Cardiac fibroblast (primary cell): ENCODE measurements at regions not wholly inside any gene's neighbourhood (a gene's known extent, or its start where the extent isn't known, plus 50 kb on each side); places are given as distances from the start of the nearest gene placed in this dataset.

Experiments
- DNase-seq, 2 donors: peaks; one replicate each; pipeline versions ENCODE4 v3.0.0 to v3.0.0-alpha.2; 2010; ENCODE audit warnings: low read depth in 2 of 2
- H3K4me3 ChIP-seq, 2 donors: replicated peaks in 1 of 2; 1 replicate in 1 of 2; 2 replicates in 1 of 2; pipeline ENCODE4 v1.5.1; 2011; ENCODE audit warnings: low read depth in 2 of 2, low read length in 2 of 2, mild to moderate bottlenecking in 2 of 2, moderate library complexity in 1 of 2
- TF ChIP-seq, protein P1 (sequence below): IDR thresholded peaks from one replicate; pipeline ENCODE4 v1.5.1; 2011; ENCODE audit warnings: low read depth, mild to moderate bottlenecking, low read length, inconsistent platforms

DNA sequence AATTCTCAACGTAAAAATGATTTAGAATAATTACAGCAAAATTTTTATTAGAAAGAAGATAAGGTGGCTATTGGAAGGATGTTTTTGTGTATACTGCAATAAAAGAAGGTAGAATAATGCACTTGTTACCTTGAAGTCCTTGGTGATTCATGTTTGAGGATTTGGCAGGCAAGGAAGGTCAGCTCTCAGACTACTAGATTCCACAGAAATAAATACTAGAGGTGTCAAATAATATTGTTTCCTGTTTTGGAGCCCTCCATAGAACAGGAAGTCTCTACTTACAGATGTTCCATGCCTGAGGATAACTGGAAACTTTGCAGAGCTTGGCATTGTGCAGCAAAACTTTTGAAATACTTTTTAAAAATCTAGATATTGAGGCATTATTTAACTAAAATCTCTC lies 284.3 kb upstream of the SYT1 start:
- DNase-seq: no peak
- H3K4me3 ChIP-seq: no peak overlapping the region
- TF ChIP-seq, protein P1, sequence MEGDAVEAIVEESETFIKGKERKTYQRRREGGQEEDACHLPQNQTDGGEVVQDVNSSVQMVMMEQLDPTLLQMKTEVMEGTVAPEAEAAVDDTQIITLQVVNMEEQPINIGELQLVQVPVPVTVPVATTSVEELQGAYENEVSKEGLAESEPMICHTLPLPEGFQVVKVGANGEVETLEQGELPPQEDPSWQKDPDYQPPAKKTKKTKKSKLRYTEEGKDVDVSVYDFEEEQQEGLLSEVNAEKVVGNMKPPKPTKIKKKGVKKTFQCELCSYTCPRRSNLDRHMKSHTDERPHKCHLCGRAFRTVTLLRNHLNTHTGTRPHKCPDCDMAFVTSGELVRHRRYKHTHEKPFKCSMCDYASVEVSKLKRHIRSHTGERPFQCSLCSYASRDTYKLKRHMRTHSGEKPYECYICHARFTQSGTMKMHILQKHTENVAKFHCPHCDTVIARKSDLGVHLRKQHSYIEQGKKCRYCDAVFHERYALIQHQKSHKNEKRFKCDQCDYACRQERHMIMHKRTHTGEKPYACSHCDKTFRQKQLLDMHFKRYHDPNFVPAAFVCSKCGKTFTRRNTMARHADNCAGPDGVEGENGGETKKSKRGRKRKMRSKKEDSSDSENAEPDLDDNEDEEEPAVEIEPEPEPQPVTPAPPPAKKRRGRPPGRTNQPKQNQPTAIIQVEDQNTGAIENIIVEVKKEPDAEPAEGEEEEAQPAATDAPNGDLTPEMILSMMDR: no peak

DNA sequence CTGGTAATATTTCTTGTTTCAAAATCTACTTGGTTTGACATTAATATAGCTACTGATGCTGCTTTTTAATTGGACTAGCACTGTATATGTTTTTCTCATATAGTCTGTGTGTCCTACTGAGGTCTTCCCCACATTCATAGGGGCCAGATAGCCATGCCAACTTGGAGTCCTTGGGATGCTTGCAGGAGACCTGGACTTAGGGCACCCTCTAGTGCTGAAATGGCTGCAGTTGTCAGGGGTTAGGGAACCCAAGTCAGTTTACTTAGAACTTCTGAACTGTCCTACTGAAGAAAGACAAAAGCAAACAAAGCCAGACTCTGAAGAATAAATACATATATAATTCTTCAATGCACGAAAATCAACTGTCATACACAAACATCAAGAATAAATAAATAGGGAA lies 279.9 kb upstream of the SYT1 start:
- peak; percentile 6 to 40 for DNase-seq
- TF ChIP-seq, protein P1: peak; percentile 30
- H3K4me3 ChIP-seq: no peak overlapping the region

DNA sequence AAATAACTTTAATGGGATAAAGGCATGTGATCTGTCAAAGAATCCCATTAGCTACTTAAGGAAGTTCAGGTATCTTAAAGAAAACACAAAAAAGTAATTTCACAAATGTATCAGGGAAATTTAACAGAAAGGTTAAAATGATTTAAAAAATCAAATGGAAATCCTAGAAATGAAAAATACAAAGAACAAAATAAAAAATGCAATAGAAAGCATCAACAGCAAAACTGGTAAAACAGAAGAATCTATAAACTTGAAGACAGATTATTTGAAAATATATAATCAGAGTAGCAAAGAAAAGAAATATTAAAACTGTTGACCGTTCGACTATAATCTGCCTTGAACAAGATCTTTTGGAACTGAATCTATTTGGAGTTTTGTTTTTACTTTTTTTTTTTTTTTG lies 279.4 kb upstream of the SYT1 start:
- no peak for DNase-seq
- TF ChIP-seq, protein P1: no peak

DNA sequence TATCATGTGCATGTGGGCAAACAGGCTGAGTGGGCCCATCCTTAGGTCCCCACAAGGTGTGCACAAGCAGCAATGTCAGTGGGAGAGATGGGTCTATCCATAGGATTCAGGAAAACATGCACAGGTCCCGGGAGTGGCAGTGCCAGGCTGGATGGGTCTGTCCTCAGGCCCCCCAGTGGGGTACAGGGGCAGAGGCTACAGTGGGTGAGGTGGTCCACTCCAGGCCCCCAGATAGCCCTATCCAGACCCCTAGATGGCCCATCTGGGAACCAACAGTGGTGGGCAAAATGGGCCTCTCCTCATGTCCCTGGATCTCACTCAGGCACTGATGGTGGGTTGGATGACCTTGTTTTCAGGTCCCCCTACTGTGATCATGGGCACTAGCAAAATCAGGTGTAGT lies 277.8 kb upstream of the SYT1 start:
- TF ChIP-seq, protein P1: no peak
- no peak overlapping the region for H3K4me3 ChIP-seq
- DNase-seq: no peak

More for the DNA sequence above, 279.4 kb upstream of the SYT1 start:
- H3K4me3 ChIP-seq: no peak overlapping the region

DNA sequence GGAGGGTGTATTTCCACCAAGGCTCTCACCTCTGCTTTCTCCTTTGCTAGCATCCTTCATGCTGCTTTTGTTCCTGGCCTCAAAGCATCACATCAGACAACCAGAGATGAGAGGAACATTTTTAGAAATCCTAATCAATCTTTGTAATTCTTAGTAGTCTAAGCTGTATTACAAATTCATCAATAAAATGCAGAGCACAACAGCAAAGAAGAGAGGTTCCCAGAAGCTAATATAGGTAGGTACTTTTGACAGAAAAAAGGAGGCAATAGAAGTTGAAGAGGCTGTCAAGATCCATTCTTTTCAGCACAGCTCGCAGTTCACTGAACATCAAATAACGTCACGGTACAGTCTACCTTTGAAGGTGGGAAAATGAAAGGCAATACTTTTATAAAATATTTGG lies 265.2 kb upstream of the SYT1 start:
- TF ChIP-seq, protein P1: no peak
- H3K4me3 ChIP-seq: no peak overlapping the region
- DNase-seq: no peak

DNA sequence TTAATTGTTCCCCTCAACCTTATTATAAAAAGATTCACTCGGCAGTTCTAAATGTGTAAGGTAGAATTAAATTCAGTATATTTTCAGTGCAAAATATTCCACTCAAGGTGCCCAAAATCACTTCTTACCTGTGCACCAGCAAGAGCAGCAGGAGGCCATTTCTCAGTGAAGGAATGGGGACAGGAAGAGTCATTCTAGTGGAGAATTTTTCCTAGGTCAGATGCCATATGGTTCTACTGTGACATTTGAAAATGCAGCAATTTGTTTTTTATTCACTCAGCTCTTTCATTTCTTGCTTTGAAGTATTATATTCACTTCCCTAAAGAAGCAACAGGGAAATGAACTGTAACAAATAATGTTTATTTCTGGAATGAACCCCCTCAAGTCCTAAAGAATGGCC lies 264.0 kb upstream of the SYT1 start:
- TF ChIP-seq, protein P1: no peak
- no peak for DNase-seq
- H3K4me3 ChIP-seq: no peak overlapping the region

DNA sequence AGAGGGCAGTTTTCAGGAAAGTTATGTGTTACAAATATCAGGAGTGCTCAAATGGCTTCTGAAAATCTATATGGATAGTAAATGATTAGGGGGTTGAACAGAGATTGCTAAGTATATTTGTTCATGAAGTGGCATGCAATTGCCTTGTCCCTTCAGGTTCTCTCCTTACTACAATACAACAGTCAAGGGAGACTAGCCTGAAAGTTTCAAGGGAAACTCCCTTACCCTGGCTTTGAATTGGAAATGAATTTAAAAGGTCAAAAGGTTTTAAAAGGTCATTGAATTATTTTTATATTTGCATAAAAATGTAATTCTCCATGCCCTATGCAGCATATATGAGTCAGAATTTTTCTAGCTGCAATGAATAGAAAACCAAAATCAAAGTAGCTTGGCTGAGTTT lies 253.1 kb upstream of the SYT1 start:
- DNase-seq: no peak
- TF ChIP-seq, protein P1: no peak
- no peak overlapping the region for H3K4me3 ChIP-seq
